PC-3 (cell line): ENCODE measurements at regions not wholly inside any gene's neighbourhood (a gene's known extent, or its start where the extent isn't known, plus 50 kb on each side); places are given as distances from the start of the nearest gene placed in this dataset.

ENCODE experiments used
- CTCF ChIP-seq: fragments of 300-600 bp; sonication (generic); conservative IDR thresholded peaks from 2 replicates; pipeline ENCODE4 v1.5.1; 2017; ENCODE audit warnings: antibody characterized with exemption, low read depth, mild to moderate bottlenecking, low read length
- EZH2 ChIP-seq: fragments of 300-600 bp; sonication (generic); IDR thresholded peaks from one replicate; pipeline ENCODE4 v1.6.1; 2017; ENCODE audit warnings: antibody characterized with exemption, mild to moderate bottlenecking, low read length; ENCODE audit not compliant: unreplicated experiment

GRCh38 chr16:64880994-64881393 lies 240.9 kb downstream of the CDH11 start:
- TF ChIP-seq EZH2: no peak
- no peak for TF ChIP-seq CTCF
